ENCODE measurements at regions not wholly inside any gene's neighbourhood (a gene's known extent, or its start where the extent isn't known, plus 50 kb on each side); places are given as distances from the start of the nearest gene placed in this dataset.

GRCh38 chr6:17035257-17036064 is 66.4 kb upstream of the STMND1 start:
- H3K9me3 Mint-ChIP-seq, result peaks cover 2% of the 10 kb centered on the region in 2 donors
- H3K4me3 ChIP-seq (ENCODE audit: low read length), result no peak overlapping the region
- no peaks in the 10 kb centered on the region for H3K4me1 Mint-ChIP-seq
- ATAC-seq, result no peak
- no peaks in the 10 kb centered on the region for H3K36me3 ChIP-seq (ENCODE audit: control insufficient read depth, insufficient read depth, low read length)
- no peak for TF ChIP-seq CTCF (IDR thresholded peaks at IDR 0.05)
- no peaks in the 10 kb centered on the region for H3K9me3 ChIP-seq (ENCODE audit: control insufficient read depth, insufficient read depth, low read length)
- intact Hi-C loops (cut with micrococcal nuclease), result no loop called here
- peaks cover 20 to 32% of the 10 kb centered on the region in 2 donors for H3K27me3 Mint-ChIP-seq (ENCODE audit: low read depth in 2 of 2)
- H3K27ac Mint-ChIP-seq, result no peak overlapping the region
- no peak for DNase-seq
- no peaks in the 10 kb centered on the region for H3K4me1 ChIP-seq (ENCODE audit: control insufficient read depth, insufficient read depth, low read length)
- H3K27me3 ChIP-seq (ENCODE audit: control insufficient read depth, insufficient read depth, low read length), result no peaks in the 10 kb centered on the region
- no peaks in the 10 kb centered on the region for H3K36me3 Mint-ChIP-seq
- H3K27ac ChIP-seq (ENCODE audit: low read length), result no peak overlapping the region
- WGBS (ENCODE audit: insufficient coverage), result 97% methylated on average over 8 of the region's 8 CpGs
- H3K4me3 Mint-ChIP-seq, result no peak overlapping the region

- no peak for TF ChIP-seq CTCF (IDR thresholded peaks at IDR 0.05)
- no peak overlapping the region for H3K27ac ChIP-seq (ENCODE audit: low read length)
- Mint-ChIP-seq H3K4me3 (no peak overlapping the region), H3K27me3 (ENCODE audit: low read depth in 2 of 2) (peaks cover 17 to 28% of the 10 kb centered on the region in 2 donors), H3K36me3 (no peaks in the 10 kb centered on the region), H3K4me1 (no peaks in the 10 kb centered on the region), H3K27ac (no peak overlapping the region), H3K9me3 (peaks cover 2% of the 10 kb centered on the region in 2 donors)
- intact Hi-C loops (cut with micrococcal nuclease), result no loop called here
- H3K9me3 ChIP-seq (ENCODE audit: control insufficient read depth, insufficient read depth, low read length), result no peaks in the 10 kb centered on the region
- WGBS (ENCODE audit: insufficient coverage), result 92% methylated on average over 4 of the region's 4 CpGs
- H3K4me1 ChIP-seq (ENCODE audit: control insufficient read depth, insufficient read depth, low read length), result no peaks in the 10 kb centered on the region
- no peak overlapping the region for H3K4me3 ChIP-seq (ENCODE audit: low read length)
- ATAC-seq, result no peak
- DNase-seq, result no peak
- no peaks in the 10 kb centered on the region for H3K36me3 ChIP-seq (ENCODE audit: control insufficient read depth, insufficient read depth, low read length)
- H3K27me3 ChIP-seq (ENCODE audit: control insufficient read depth, insufficient read depth, low read length), result no peaks in the 10 kb centered on the region
Measured at GRCh38 chr6:17033746-17034145, 68.1 kb upstream of the STMND1 start.

GRCh38 chr6:17032988-17033634 is 68.7 kb upstream of the STMND1 start:
- TF ChIP-seq CTCF (IDR thresholded peaks at IDR 0.05), result no peak
- Histone ChIP-seq H3K27ac (ENCODE audit: low read length) (no peak overlapping the region), H3K9me3 (ENCODE audit: control insufficient read depth, insufficient read depth, low read length) (no peaks in the 10 kb centered on the region), H3K36me3 (ENCODE audit: control insufficient read depth, insufficient read depth, low read length) (no peaks in the 10 kb centered on the region), H3K4me1 (ENCODE audit: control insufficient read depth, insufficient read depth, low read length) (no peaks in the 10 kb centered on the region), H3K4me3 (ENCODE audit: low read length) (no peak overlapping the region), H3K27me3 (ENCODE audit: control insufficient read depth, insufficient read depth, low read length) (no peaks in the 10 kb centered on the region)
- no peak for ATAC-seq
- H3K27me3 Mint-ChIP-seq (ENCODE audit: low read depth in 2 of 2), result peaks cover 14 to 26% of the 10 kb centered on the region in 2 donors
- WGBS (ENCODE audit: insufficient coverage), result 83% methylated on average over 12 of the region's 12 CpGs
- peaks cover 0 to 2% of the 10 kb centered on the region in 2 donors for H3K9me3 Mint-ChIP-seq
- H3K4me1 Mint-ChIP-seq, result no peaks in the 10 kb centered on the region
- intact Hi-C loops (cut with micrococcal nuclease), result no loop called here
- H3K27ac Mint-ChIP-seq, result no peak overlapping the region
- DNase-seq, result no peak
- no peak overlapping the region for H3K4me3 Mint-ChIP-seq
- H3K36me3 Mint-ChIP-seq, result no peaks in the 10 kb centered on the region
